Neural progenitor cell (in vitro differentiated cells): ENCODE measurements at regions not wholly inside any gene's neighbourhood (a gene's known extent, or its start where the extent isn't known, plus 50 kb on each side); places are given as distances from the start of the nearest gene placed in this dataset.

ENCODE experiments used
- DNase-seq: peaks from one replicate; pipeline ENCODE4 v3.0.0-alpha.2; 2016; ENCODE audit warnings: low spot score
- H2AFZ ChIP-seq: fragments of 200-600 bp; sonication (generic); replicated peaks from 2 replicates; pipeline ENCODE4 v1.6.1; 2016; ENCODE audit warnings: antibody characterized with exemption
- H3F3A ChIP-seq: fragments of 200-600 bp; sonication (generic); 2 replicates; pipeline ENCODE4 v1.6.1; 2016; ENCODE audit warnings: antibody characterized with exemption, low read depth
- H3K27ac ChIP-seq: fragments of 200-600 bp; sonication (generic); 2 replicates; pipeline ENCODE4 v1.5.1; 2016; ENCODE audit warnings: mild to moderate bottlenecking
- H3K27me3 ChIP-seq: fragments of 200-600 bp; sonication (generic); 2 replicates; pipeline ENCODE4 v1.6.1; 2016; ENCODE audit warnings: mild to moderate bottlenecking, moderate library complexity
- H3K36me3 ChIP-seq: fragments of 200-600 bp; sonication (generic); 2 replicates; pipeline ENCODE4 v1.5.1; 2016
- H3K4me1 ChIP-seq: fragments of 200-600 bp; sonication (generic); 2 replicates; pipeline ENCODE4 v1.6.1; 2016; ENCODE audit warnings: mixed run types
- H3K4me2 ChIP-seq: fragments of 200-600 bp; sonication (generic); 2 replicates; pipeline ENCODE4 v1.6.1; 2016
- H3K4me3 ChIP-seq: fragments of 200-600 bp; sonication (generic); 2 replicates; pipeline ENCODE4 v1.5.1; 2016
- H3K79me2 ChIP-seq: fragments of 200-600 bp; sonication (generic); 2 replicates; pipeline ENCODE4 v1.6.1; 2016; ENCODE audit warnings: low read depth
- H3K9ac ChIP-seq: fragments of 200-600 bp; sonication (generic); 2 replicates; pipeline ENCODE4 v1.6.1; 2016
- H3K9me3 ChIP-seq: fragments of 200-600 bp; sonication (generic); 2 replicates; pipeline ENCODE4 v1.5.1; 2016; ENCODE audit warnings: low read depth
- H4K20me1 ChIP-seq: fragments of 200-600 bp; sonication (generic); 2 replicates; pipeline ENCODE4 v1.6.1; 2016; ENCODE audit warnings: low read depth
- H3K27ac Mint-ChIP-seq: 3 replicates; pipeline ENCODE4 v1.8.0; 2021; ENCODE audit warnings: mixed read lengths
- H3K27me3 Mint-ChIP-seq: 2 replicates; pipeline ENCODE4 v1.8.0; 2022; ENCODE audit warnings: low read depth, mild to moderate bottlenecking, inconsistent platforms, moderate library complexity, mixed read lengths; ENCODE audit not compliant: insufficient read depth
- H3K36me3 Mint-ChIP-seq: 3 replicates; pipeline ENCODE4 v1.8.0; 2021; ENCODE audit warnings: mixed read lengths
- H3K4me1 Mint-ChIP-seq: 3 replicates; pipeline ENCODE4 v1.8.0; 2021; ENCODE audit warnings: mixed read lengths
- H3K4me3 Mint-ChIP-seq: 3 replicates; pipeline ENCODE4 v1.8.0; 2021; ENCODE audit warnings: mild to moderate bottlenecking, moderate library complexity, mixed read lengths
- H3K9me3 Mint-ChIP-seq: 3 replicates; pipeline ENCODE4 v1.8.0; 2020; ENCODE audit warnings: mixed read lengths
- CTCF ChIP-seq: fragments of 200-600 bp; sonication (generic); IDR thresholded peaks from 2 replicates; pipeline ENCODE4 v1.5.1; 2017; ENCODE audit warnings: antibody characterized with exemption, mild to moderate bottlenecking
- EZH2 ChIP-seq: fragments of 200-600 bp; sonication (generic); IDR thresholded peaks from 2 replicates; pipeline ENCODE4 v1.6.1; 2017; ENCODE audit warnings: antibody characterized with exemption, mild to moderate bottlenecking, moderate library complexity
- EZH2phosphoT487 ChIP-seq: fragments of 200-600 bp; sonication (generic); IDR thresholded peaks from 2 replicates; pipeline ENCODE4 v1.6.1; 2017; ENCODE audit warnings: antibody characterized with exemption

GRCh38 chr4:160142579-160142978, 1039.7 kb downstream of the RAPGEF2 start:
- Histone ChIP-seq H2AFZ (no peak overlapping the region), H3F3A (no peaks in the 10 kb centered on the region), H3K4me1 (no peaks in the 10 kb centered on the region), H3K4me3 (no peak overlapping the region), H4K20me1 (no peaks in the 10 kb centered on the region), H3K9me3 (no peaks in the 10 kb centered on the region), H3K9ac (no peak overlapping the region), H3K27ac (no peak overlapping the region), H3K36me3 (no peaks in the 10 kb centered on the region), H3K27me3 (no peaks in the 10 kb centered on the region), H3K4me2 (no peak overlapping the region), H3K79me2 (no peaks in the 10 kb centered on the region)
- Mint-ChIP-seq H3K27ac (no peak overlapping the region), H3K9me3 (peaks cover 3% of the 10 kb centered on the region), H3K4me1 (peaks cover under 1% of the 10 kb centered on the region), H3K4me3 (no peak overlapping the region), H3K27me3 (no peaks in the 10 kb centered on the region), H3K36me3 (no peaks in the 10 kb centered on the region)
- no peak for TF ChIP-seq CTCF
- TF ChIP-seq EZH2, result no peak
- no peak for TF ChIP-seq EZH2phosphoT487
- no peak for DNase-seq

GRCh38 chr4:160143574-160143973, 1040.7 kb downstream of the RAPGEF2 start:
- no peak for DNase-seq
- no peaks in the 10 kb centered on the region for H4K20me1 ChIP-seq
- Mint-ChIP-seq H3K4me3 (no peak overlapping the region), H3K27me3 (no peaks in the 10 kb centered on the region), H3K36me3 (no peaks in the 10 kb centered on the region), H3K27ac (no peak overlapping the region), H3K9me3 (peaks cover 3% of the 10 kb centered on the region), H3K4me1 (peaks cover 9% of the 10 kb centered on the region)
- no peak overlapping the region for H3K4me3 ChIP-seq
- H3K27ac ChIP-seq, result no peak overlapping the region
- no peak for TF ChIP-seq EZH2
- TF ChIP-seq CTCF, result no peak
- no peak overlapping the region for H2AFZ ChIP-seq
- H3K79me2 ChIP-seq, result no peaks in the 10 kb centered on the region
- H3K36me3 ChIP-seq, result no peaks in the 10 kb centered on the region
- H3K27me3 ChIP-seq, result no peaks in the 10 kb centered on the region
- H3K9me3 ChIP-seq, result no peaks in the 10 kb centered on the region
- H3K4me1 ChIP-seq, result no peaks in the 10 kb centered on the region
- H3K4me2 ChIP-seq, result no peak overlapping the region
- no peak overlapping the region for H3K9ac ChIP-seq
- H3F3A ChIP-seq, result no peaks in the 10 kb centered on the region

GRCh38 chr4:160159457-160159856, 1056.6 kb downstream of the RAPGEF2 start:
- H3K36me3 Mint-ChIP-seq, result no peaks in the 10 kb centered on the region
- H3K27me3 ChIP-seq, result no peaks in the 10 kb centered on the region
- H3K4me3 ChIP-seq, result no peak overlapping the region

More at GRCh38 chr4:160159457-160159856, 1056.6 kb downstream of the RAPGEF2 start:
- H3K4me2 ChIP-seq, result no peak overlapping the region
- H3K27ac ChIP-seq, result no peak overlapping the region
- H3K27me3 Mint-ChIP-seq, result no peaks in the 10 kb centered on the region
- TF ChIP-seq EZH2 (no peak), EZH2phosphoT487 (no peak), CTCF (no peak)
- no peaks in the 10 kb centered on the region for H3F3A ChIP-seq
- no peak overlapping the region for H2AFZ ChIP-seq
- no peaks in the 10 kb centered on the region for H3K79me2 ChIP-seq
- no peaks in the 10 kb centered on the region for H3K36me3 ChIP-seq
- H3K9ac ChIP-seq, result no peak overlapping the region
- H3K9me3 ChIP-seq, result peaks cover 9% of the 10 kb centered on the region
- H3K4me3 Mint-ChIP-seq, result no peak overlapping the region
- DNase-seq, result no peak
- no peak overlapping the region for H3K27ac Mint-ChIP-seq
- no peaks in the 10 kb centered on the region for H3K4me1 ChIP-seq
- peaks cover 12% of the 10 kb centered on the region for H3K9me3 Mint-ChIP-seq
- H3K4me1 Mint-ChIP-seq, result no peaks in the 10 kb centered on the region
- no peaks in the 10 kb centered on the region for H4K20me1 ChIP-seq
